ENCODE measurements at regions not wholly inside any gene's neighbourhood (a gene's known extent, or its start where the extent isn't known, plus 50 kb on each side); places are given as distances from the start of the nearest gene placed in this dataset.
A peak's percentile ranks its signal among the peaks of the same experiment; 100 is the strongest.

DNA sequence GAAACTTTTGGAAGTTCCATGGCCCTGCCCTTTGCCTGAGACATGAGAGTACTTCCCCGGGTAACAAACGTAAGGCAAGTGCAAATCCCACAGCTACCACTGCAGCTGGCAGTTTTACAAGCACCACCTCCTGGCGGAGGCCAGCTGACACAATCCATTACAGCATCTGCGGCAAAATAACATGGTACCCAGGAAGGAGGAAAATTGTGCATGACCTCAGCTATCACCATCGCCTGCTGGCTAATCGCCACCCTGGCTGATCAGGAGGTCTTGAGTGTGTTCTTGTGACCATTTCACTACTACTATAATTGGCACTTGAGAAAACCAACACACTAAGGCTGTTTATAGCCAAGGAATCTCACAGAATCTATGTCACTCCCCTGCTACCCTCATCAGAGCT, 71.7 kb upstream of the SERPINE2 start:
- H3K36me3 Mint-ChIP-seq (ENCODE audit: low read depth), result peaks cover 10% of the 10 kb centered on the region; the same call in 1 of the 3 replicates
- DNase-seq (ENCODE audit: low spot score), result no peak

DNA sequence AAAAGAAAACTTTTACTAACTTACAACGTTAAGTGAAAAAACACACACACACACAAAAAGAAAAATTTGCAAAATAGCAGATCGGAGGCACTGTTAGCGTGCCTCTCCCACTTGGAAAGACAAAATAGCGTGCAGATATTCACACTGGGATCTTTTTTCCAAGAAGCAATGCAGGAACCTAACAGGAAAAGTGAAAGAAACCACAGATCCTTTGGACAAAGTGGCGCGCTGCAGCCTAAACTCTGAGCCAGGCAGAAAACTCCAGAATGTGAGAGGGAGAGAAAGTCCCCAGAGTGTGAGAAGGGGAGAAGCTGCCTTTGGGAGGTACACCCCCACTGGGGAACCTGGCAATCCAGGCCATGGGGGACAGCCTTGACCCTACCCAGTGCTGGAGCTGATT, 70.7 kb upstream of the SERPINE2 start:
- H3K4me1 ChIP-seq (ENCODE audit: insufficient read depth), result peaks cover 9% of the 10 kb centered on the region
- no peak overlapping the region for H3K27ac ChIP-seq (ENCODE audit: low read depth)
- peaks cover 10% of the 10 kb centered on the region for H3K27me3 Mint-ChIP-seq (ENCODE audit: insufficient read depth, low read depth, poor library complexity)
- H3F3A ChIP-seq (replicated peaks; ENCODE audit: low read depth), result no peaks in the 10 kb centered on the region
- no peak overlapping the region for H3K27ac Mint-ChIP-seq
- H3K9me2 ChIP-seq (ENCODE audit: insufficient read depth), result peaks cover 23% of the 10 kb centered on the region
- H3K36me3 ChIP-seq (ENCODE audit: insufficient read depth), result no peaks in the 10 kb centered on the region
- H3K9me3 Mint-ChIP-seq, result peaks cover 2% of the 10 kb centered on the region; the same call in 2 of the 3 replicates
- no peak overlapping the region for H3K4me2 ChIP-seq
- H3K4me3 Mint-ChIP-seq, result no peak overlapping the region
- no peak for ATAC-seq
- no peak overlapping the region for H3K4me3 ChIP-seq
- peaks cover 8% of the 10 kb centered on the region; the same call in 2 of the 3 replicates for H3K4me1 Mint-ChIP-seq
- H2AFZ ChIP-seq, result peak overlapping the region; percentile 66
- DNase-seq (ENCODE audit: low spot score), result no peak
- no peaks in the 10 kb centered on the region for H3K27me3 ChIP-seq (ENCODE audit: insufficient read depth)
- no peaks in the 10 kb centered on the region for H4K20me1 ChIP-seq (replicated peaks; ENCODE audit: insufficient read depth)
- no peaks in the 10 kb centered on the region for H3K79me2 ChIP-seq (replicated peaks; ENCODE audit: insufficient read depth)
- H3K36me3 Mint-ChIP-seq (ENCODE audit: low read depth), result peaks cover 1% of the 10 kb centered on the region; the same call in 1 of the 3 replicates
- TF ChIP-seq STAT1 (IDR thresholded peaks at IDR 0.05; ENCODE audit: unreplicated experiment) (no peak), ZNF114 (CRISPR knock-in tag; IDR thresholded peaks at IDR 0.05) (no peak), NANOG (IDR thresholded peaks at IDR 0.05; ENCODE audit: borderline replicate concordance) (no peak), JUNB (IDR thresholded peaks at IDR 0.05; ENCODE audit: unreplicated experiment) (no peak), EZH2phosphoT487 (IDR thresholded peaks at IDR 0.05; ENCODE audit: unreplicated experiment) (no peak), POLR2AphosphoS5 (IDR thresholded peaks at IDR 0.05; ENCODE audit: low read depth) (no peak)
- TF ChIP-seq, protein P1, sequence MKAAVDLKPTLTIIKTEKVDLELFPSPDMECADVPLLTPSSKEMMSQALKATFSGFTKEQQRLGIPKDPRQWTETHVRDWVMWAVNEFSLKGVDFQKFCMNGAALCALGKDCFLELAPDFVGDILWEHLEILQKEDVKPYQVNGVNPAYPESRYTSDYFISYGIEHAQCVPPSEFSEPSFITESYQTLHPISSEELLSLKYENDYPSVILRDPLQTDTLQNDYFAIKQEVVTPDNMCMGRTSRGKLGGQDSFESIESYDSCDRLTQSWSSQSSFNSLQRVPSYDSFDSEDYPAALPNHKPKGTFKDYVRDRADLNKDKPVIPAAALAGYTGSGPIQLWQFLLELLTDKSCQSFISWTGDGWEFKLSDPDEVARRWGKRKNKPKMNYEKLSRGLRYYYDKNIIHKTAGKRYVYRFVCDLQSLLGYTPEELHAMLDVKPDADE (IDR thresholded peaks at IDR 0.05), result no peak
- TF ChIP-seq, protein P2, sequence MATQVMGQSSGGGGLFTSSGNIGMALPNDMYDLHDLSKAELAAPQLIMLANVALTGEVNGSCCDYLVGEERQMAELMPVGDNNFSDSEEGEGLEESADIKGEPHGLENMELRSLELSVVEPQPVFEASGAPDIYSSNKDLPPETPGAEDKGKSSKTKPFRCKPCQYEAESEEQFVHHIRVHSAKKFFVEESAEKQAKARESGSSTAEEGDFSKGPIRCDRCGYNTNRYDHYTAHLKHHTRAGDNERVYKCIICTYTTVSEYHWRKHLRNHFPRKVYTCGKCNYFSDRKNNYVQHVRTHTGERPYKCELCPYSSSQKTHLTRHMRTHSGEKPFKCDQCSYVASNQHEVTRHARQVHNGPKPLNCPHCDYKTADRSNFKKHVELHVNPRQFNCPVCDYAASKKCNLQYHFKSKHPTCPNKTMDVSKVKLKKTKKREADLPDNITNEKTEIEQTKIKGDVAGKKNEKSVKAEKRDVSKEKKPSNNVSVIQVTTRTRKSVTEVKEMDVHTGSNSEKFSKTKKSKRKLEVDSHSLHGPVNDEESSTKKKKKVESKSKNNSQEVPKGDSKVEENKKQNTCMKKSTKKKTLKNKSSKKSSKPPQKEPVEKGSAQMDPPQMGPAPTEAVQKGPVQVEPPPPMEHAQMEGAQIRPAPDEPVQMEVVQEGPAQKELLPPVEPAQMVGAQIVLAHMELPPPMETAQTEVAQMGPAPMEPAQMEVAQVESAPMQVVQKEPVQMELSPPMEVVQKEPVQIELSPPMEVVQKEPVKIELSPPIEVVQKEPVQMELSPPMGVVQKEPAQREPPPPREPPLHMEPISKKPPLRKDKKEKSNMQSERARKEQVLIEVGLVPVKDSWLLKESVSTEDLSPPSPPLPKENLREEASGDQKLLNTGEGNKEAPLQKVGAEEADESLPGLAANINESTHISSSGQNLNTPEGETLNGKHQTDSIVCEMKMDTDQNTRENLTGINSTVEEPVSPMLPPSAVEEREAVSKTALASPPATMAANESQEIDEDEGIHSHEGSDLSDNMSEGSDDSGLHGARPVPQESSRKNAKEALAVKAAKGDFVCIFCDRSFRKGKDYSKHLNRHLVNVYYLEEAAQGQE (IDR thresholded peaks at IDR 0.05; ENCODE audit: unreplicated experiment), result no peak

More for the DNA sequence above, 71.7 kb upstream of the SERPINE2 start:
- no peaks in the 10 kb centered on the region for H3K27me3 ChIP-seq (ENCODE audit: insufficient read depth)
- no peaks in the 10 kb centered on the region for H4K20me1 ChIP-seq (replicated peaks; ENCODE audit: insufficient read depth)
- TF ChIP-seq CREB1 (CRISPR knock-in tag; IDR thresholded peaks at IDR 0.05; ENCODE audit: low read depth) (no peak), EZH2 (IDR thresholded peaks at IDR 0.05; ENCODE audit: low read depth, unreplicated experiment) (no peak)
- TF ChIP-seq, protein P2 (IDR thresholded peaks at IDR 0.05; ENCODE audit: unreplicated experiment), result no peak
- TF ChIP-seq, protein P3, sequence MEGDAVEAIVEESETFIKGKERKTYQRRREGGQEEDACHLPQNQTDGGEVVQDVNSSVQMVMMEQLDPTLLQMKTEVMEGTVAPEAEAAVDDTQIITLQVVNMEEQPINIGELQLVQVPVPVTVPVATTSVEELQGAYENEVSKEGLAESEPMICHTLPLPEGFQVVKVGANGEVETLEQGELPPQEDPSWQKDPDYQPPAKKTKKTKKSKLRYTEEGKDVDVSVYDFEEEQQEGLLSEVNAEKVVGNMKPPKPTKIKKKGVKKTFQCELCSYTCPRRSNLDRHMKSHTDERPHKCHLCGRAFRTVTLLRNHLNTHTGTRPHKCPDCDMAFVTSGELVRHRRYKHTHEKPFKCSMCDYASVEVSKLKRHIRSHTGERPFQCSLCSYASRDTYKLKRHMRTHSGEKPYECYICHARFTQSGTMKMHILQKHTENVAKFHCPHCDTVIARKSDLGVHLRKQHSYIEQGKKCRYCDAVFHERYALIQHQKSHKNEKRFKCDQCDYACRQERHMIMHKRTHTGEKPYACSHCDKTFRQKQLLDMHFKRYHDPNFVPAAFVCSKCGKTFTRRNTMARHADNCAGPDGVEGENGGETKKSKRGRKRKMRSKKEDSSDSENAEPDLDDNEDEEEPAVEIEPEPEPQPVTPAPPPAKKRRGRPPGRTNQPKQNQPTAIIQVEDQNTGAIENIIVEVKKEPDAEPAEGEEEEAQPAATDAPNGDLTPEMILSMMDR (conservative IDR thresholded peaks at IDR 0.05; ENCODE audit: low read depth in 2 of 2), result peak in 1 of 2 experiments; percentile 14; a peak in 1 of 4 replicates
- no peak overlapping the region for H3K4me2 ChIP-seq
- H3F3A ChIP-seq (replicated peaks; ENCODE audit: low read depth), result no peaks in the 10 kb centered on the region
- H3K4me3 ChIP-seq, result no peak overlapping the region
- H3K36me3 ChIP-seq (ENCODE audit: insufficient read depth), result no peaks in the 10 kb centered on the region
- no peaks in the 10 kb centered on the region for H3K79me2 ChIP-seq (replicated peaks; ENCODE audit: insufficient read depth)
- H3K27me3 Mint-ChIP-seq (ENCODE audit: insufficient read depth, low read depth, poor library complexity), result peaks cover 12% of the 10 kb centered on the region
- H3K9me2 ChIP-seq (ENCODE audit: insufficient read depth), result peaks cover 26% of the 10 kb centered on the region
- peaks cover 11% of the 10 kb centered on the region; the same call in 2 of the 3 replicates for H3K9me3 Mint-ChIP-seq
- H3K27ac ChIP-seq (ENCODE audit: low read depth), result no peak overlapping the region
- peaks cover 9% of the 10 kb centered on the region for H3K4me1 ChIP-seq (ENCODE audit: insufficient read depth)
- no peak overlapping the region for H3K27ac Mint-ChIP-seq
- H2AFZ ChIP-seq, result no peak overlapping the region
- H3K4me1 Mint-ChIP-seq, result peaks cover 8% of the 10 kb centered on the region; the same call in 2 of the 3 replicates
- H3K4me3 Mint-ChIP-seq, result no peak overlapping the region
- ATAC-seq, result no peak
